GM18861 (cell line): ENCODE measurements at regions not wholly inside any gene's neighbourhood (a gene's known extent, or its start where the extent isn't known, plus 50 kb on each side); places are given as distances from the start of the nearest gene placed in this dataset.
"Not testable (repeated sequence)": the region's sequence is repeated elsewhere in the genome, so short reads cannot be mapped to it uniquely, and the experiment has no call there.

Experiments used
- ATAC-seq: cut with Tn5 transposase; IDR thresholded peaks from one replicate; pipeline ENCODE4 v1.9.1; 2021; ENCODE audit not compliant: unreplicated experiment

DNA sequence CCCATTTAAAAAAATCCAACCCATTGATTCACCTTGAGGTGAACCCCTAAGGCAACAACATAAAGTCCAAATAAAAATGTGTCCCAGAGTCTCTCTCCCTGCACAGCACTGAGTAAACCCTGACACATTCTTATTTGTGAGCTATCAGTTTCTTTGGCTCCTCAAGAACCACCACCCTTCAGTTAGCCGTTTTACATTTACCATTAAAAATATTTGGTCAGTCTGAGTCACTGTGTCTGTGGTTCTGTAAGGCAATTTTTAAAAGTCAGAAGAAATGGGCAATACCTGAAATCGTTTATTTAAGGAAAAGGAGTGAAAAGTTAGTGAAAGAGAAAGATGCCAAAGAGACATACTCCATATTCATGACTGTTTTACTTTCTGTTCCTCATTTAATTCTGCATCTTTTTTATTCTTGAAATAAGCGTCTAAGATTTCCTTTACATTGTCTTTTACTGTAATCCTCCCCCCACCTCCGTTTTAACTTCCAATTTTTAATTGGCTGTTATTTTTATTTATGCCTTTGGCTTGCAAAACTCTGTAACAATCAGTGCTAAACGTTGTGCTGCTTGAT, 91.7 kb upstream of the IVNS1ABP start:
- no peak for ATAC-seq

DNA sequence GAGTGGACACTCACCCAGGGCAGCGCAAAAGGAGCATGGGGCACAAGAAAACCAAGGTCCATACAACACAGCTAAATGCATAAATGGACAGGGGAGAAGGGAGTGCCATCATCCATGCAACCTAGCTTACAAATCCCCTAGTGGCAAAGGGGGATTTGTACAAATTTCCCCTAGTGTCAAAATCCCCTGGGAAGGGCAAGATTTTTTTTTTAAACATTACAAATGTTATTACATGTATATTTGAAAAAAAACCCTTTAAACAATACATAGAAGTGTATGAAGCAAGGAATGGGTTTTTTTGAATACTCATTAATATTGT, 89.6 kb upstream of the IVNS1ABP start:
- ATAC-seq, result no peak

DNA sequence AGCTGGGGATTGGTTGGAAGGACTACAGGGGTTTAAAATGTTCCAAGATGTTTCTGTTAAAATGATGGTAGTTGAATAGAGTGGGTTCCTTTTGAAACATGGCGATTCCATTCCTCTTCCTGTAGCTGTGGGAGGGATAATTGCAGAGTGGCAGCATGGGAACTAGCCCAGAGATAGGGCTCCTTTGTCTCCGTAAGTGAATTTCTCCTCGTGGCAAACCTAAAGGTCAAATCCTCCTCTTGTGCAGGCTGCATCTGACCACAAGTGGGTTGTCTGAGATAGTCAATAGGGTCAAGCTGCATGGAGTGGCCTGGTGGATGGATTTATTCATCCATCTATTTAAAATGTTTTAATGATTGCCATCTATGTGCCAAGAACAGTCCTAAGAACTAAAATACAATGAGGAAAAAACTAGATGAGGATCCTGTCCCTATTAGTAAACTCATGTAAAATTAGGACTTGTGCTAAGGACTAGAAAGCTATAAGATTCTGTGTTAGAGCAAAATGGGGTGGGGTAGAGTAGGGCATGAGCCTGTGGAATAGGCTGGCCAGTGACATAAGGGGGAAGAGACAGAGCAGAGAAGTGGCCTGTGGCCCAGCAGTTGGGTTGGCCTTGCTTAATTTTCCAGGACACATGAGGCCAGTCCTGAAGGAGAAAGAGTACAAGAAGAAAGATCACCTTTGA, 89.1 kb upstream of the IVNS1ABP start:
- no peak for ATAC-seq

DNA sequence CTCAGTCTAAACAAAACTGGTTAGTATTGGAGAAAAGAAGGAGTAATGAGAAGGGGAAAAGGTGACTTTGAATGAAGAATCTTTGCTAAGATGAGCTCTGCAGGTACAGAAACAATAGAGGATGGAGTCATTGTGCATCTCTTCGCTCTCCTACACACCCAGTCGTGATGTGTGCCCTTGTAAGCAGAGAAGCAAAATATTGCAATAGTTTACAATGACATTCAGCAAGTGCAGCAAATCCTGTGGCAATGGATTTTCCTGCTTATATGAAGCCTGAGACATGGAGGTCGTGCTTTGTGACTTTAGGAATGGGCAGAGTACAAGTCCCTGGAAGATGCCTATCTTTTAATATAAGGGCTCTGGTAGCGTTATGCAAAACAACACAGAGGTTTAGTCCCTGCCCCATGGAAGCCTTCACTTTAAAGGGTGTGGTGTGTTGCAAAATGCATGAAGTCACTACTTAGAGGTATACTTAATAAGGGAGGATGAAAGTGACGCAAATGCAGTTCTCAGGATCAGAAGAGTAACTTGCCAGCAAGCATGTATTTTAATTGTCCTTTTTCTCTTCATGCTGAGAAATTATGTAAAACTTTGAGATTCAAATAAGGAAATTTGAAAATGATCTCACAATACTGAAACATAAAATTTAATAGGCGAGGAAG, 88.0 kb upstream of the IVNS1ABP start:
- ATAC-seq, result no peak

DNA sequence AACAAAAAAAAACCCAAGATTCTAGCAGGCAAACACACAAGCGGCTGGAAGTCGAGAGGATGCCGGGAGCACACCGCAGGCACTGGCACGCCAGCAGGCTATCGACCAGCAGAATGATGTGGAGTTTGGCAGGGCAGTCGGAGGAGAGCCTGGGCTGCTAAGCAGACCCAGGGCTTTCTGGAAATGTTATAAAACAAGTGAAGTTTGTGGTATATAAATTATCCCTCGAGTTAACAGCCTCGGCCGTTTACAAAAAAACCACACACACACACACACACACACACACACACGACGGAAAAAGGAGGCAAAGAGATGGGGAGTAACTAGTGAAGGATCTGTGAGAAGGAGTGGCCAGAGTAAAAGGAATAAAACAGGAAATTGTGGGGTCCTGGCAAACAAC, 87.2 kb upstream of the IVNS1ABP start:
- no peak for ATAC-seq

DNA sequence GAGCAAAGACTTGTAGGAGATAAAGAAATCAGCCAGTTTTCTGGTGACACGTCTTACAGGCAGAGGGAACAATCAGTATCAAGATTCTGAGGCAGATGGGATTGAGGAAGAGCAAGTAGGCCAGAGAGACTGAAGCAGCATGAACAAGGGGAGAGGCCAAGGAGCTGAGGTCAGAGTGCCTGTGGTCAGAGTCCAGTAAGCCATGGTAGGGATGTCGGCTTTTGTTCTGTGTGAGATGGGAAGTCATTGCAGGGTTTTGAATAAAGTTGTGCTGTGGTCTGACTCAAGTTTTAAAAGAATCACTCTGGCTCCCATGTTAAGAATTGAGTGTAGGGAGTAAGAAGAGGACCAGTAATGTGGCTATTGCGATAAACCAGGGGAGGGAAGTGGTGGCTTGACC, 85.9 kb upstream of the IVNS1ABP start:
- no peak for ATAC-seq

DNA sequence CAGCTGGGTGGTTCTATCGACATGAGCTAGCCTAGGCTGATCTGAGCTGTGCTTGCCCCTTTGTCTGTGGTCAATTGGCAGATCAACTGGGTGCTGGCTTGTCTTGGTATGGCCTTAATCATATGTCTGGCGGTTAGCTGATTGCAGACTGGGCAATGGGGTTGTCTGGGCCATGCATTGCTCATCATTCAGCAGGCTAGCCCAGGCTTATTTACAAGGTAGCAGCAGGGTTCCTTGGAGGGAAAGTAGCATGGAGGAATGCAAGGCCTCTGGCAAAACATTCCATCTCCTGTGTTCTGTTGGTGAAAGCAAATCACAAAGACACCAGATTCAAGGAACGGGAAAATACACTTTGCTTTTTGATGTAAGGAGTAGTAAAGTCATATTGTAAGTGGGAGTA, 84.0 kb upstream of the IVNS1ABP start:
- no peak for ATAC-seq

DNA sequence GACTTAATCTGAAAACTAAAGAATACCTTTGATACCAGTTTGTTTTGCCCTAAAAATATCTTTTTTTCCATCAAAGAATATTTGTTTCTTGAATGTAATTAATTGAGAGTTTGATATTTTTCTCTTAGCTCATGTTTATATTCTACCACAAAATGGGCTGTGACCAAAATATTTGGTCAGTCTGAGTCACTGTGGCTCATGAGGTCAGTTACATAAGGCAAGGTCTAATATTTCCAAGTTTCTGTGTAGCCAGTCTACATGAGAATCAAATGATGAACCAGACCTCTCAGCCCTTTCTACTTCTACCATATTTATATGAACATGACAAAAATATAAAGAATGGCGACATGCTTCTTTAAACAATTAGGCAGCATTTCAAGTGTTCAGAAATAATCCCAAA, 83.0 kb upstream of the IVNS1ABP start:
- ATAC-seq, result no peak

DNA sequence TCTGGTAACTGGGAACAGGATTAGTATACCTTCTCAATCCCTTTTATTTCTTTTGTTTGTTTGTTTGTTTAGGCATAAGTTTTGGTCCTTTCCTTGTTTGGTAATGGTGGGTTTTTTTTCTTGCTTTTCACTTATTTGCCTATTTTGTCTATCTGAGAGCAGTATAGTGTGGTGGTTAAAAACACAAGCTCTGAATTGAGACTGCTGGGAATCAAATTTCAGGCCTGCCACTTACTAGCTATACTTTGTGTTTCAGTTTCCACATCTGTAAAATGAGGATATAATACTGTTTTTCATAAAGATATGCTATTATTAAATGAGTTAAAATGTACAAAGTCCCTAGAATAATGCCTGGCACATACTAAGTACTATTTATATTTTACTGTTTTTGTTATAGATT, 81.6 kb upstream of the IVNS1ABP start:
- no peak for ATAC-seq

DNA sequence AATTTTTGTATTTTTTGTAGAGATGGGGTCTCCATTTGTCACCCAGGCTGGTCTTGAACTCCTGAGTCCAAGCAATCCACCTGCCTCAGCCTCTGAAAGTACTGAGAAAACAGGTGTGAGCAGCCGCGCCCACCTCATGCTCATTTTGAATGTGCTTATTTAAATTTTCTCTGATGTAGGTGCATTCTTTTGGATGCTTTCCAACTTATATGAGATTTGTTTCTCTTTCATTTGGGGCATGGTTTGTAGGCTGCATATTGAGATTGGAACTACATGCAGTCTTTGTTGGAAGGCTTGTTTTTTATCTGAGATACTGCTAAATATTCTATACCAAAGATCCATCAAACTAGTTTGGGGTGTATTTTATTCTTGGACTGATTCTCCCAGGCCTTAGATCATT, 81.0 kb upstream of the IVNS1ABP start:
- ATAC-seq, result no peak

DNA sequence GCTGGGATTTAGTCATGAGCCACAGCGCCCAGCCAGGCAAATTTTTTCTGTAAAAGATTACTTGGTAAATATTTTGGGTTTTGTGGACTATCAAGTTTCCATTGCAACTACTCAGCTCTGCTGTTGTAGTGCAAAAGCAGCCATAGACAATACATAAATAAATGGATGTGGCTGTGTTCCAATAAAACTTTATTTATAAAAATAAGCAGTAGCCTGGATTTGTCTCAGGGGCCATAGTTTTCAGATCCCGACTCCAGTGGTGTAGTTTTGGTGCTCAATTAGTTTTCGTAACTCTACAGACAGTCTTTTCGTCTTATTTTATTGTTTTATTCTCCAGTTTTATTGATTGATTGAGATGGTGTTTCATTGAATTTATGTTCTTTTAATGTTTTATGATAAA, 80.1 kb upstream of the IVNS1ABP start:
- no peak for ATAC-seq

DNA sequence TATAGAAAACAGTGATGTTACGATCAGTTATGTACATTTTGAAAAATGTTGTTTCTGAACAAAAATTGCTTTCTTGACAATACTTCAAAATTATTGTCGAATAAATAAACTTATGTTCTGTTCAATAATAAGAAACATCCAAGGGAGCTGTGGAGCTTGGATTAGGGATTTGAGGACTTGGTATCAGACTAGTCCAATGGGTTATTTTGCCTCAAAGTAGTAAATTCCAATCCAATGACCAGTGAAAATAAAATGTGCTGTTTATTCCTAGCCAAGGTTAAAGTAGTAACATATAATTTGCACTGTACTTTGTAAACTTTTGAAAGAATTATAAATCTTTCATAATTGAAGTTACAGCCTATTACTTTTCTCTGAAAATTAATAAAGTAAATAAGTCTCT, 79.1 kb upstream of the IVNS1ABP start:
- ATAC-seq, result no peak

DNA sequence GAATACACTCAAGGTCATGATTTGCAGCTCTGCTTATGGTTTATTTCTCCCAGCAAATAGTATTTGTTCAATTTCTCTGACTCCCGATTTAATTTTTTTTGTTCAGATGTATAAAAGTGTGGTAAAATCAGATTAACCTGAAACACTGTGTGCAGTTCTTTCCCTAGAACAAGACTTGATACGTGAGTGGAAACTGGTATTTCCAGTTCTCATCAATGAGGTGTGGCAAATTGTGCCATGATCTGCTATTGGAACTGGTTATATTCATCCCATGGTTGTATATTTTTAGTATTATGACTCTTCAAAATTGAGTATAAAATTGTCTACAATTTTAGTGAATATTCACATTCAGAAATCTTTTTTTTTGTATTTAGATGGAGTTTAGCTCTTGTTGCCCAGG, 76.8 kb upstream of the IVNS1ABP start:
- ATAC-seq, result no peak

DNA sequence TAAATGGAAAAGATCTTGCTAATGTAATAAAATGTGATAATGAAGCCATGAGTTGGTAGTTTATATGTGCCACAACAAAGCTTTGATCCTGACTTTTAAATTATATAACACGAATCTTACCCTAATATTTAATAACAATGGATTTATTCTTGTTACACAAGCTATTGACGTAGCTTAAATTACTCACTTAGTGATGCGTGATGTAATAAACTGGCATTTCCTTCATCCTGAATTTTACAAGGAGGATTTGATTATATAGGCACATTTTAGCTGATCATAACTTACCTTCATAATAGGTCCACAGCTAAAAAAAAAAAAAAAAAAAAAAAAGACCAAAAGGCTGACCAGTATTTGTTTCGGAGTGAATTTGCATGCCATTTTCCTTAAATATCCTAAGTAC, 76.2 kb upstream of the IVNS1ABP start:
- no peak for ATAC-seq

DNA sequence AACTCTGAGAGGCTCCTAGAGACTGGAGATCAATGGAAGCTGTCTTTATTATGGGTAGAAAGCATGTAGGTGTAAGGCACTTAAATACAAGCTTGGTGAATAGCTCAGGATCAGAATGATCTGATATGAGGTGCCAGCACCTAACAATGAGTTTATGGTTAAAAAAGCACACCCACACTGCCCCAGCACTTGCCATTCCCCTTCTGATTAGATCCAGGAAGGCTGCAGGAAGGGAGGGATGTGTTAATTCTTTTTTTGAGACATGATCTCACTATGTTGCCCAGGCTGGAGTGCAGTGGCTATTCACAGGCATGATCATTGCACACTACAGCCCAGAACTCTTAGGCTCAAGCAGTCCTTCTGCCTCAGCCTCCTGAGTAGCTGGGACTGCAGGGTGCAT, 71.8 kb upstream of the IVNS1ABP start:
- no peak for ATAC-seq

DNA sequence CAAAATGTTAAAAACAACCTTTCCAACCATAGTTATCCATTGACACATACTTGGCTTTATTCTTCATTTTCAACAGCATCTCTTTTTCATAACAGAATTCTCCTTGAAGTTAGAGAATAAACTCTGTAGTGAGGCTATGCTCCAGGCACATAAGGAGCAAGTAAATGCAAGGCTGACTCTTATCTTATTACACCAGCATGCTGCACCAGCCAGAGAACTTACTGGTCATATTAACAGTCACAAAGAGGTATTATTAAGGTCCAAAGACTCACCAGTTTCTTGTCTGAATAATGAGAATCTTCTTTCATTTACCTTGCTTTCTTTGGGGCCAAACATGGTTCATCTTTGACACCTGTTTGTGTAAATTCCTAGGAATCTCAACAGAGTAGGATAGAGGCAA, 71.3 kb upstream of the IVNS1ABP start:
- no peak for ATAC-seq

DNA sequence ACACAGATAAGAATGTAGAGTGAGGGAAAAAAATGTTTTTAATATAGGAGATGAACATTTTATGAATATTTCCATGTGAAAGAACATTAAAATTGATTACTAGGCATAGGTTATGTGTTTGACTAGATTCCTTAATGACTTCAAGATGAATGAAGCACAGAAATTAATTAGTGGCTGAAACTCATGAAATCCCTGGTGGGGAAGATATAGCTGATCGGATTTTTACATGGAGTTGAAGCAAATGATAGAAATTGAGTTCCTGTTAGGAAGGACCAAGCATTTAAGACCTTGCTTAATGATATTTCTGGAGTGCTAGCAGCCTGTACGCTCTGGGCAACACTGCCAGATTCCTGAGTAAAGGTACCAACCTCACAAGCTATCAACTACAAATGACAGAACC, 68.9 kb upstream of the IVNS1ABP start:
- ATAC-seq, result no peak

DNA sequence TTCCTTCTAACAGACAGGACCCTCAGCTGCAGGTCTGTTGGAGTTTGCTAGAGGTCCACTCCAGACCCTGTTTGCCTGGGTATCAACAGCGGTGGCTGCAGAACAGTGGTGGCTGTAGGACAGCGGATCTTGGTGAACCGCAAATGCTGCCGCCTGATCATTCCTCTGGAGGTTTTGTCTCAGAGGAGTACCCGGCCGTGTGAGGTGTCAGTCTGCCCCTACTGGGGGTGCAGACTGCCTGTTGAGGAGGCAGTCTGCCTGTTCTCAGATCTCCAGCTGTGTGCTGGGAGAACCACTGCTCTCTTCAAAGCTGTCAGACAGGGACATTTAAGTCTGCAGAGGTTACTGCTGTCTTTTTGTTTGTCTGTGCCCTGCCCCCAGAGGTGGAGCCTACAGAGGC, 66.8 kb upstream of the IVNS1ABP start:
- not testable (repeated sequence) for ATAC-seq

DNA sequence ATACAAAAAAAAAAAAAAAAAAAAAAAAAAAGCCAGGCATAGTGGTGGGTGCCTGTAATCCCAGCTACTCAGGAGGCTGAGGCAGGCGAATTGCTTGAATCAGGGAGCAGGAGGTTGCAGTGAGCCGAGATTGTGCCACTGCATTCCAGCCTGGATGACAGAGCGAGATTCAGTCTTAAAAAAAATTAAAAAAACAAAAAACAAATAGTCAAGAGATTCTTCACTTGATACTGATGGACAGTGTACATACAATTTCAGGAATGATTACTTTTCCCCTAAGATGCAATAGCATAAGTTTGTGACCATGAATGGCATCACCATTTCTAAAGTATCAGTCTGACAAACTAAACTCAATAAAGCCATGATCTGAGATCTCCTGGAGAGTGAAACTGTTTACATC, 60.8 kb upstream of the IVNS1ABP start:
- no peak for ATAC-seq

DNA sequence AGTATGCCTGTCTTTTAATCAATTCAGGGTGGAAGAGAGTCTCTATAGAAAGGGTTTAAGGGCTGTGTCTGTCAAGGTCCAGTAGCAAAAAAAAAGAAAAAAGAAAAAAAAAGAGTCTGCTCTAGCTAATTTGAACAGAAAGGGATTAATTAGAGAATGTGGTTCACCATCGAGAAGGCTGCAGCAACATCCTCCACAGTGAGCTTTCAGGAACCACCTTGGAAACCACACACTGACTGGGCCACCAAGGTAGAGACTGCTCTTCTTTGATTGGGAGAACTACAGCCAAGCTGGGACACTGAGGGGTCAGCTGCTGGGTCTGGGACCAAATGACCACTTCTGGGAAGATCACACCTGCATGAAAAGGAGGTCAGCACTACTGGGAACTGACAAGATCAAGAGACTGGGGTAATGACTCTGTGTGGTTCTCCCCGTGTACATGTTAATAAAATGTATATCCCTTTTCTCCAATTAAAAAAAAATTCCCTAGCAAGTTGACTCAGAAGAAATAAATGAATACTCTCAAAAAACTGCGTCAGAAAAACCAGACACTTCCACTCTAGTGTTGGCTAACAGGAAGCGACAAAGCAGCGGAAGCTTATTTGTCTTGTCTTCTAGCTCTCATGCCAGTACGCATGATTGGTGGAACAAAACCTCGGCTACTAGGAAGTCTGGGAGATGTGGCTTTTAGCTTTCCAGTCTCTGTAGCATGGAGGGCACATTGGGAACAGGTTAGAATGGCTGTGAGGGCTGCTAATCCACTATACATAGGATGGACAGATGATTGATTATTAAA, 60.0 kb upstream of the IVNS1ABP start:
- no peak for ATAC-seq

DNA sequence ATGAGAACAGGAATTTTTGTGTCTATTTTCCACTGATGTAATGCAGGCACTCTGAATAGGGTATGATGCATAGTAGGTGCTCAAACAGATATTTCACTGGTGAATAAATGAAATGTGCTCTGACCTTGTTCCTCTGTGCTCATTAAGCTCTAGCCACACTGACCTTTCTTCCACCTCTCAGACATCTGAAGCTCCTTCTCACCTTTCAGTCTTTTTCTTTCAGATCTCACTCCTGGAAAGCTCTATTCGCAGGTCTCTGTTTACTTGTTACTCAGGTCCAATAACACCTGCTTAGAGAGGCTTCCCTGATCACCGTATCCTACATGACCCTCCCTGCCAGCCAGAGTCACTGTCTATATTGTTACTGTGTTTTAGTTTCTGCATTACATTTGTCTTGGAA, 59.2 kb upstream of the IVNS1ABP start:
- ATAC-seq, result no peak

DNA sequence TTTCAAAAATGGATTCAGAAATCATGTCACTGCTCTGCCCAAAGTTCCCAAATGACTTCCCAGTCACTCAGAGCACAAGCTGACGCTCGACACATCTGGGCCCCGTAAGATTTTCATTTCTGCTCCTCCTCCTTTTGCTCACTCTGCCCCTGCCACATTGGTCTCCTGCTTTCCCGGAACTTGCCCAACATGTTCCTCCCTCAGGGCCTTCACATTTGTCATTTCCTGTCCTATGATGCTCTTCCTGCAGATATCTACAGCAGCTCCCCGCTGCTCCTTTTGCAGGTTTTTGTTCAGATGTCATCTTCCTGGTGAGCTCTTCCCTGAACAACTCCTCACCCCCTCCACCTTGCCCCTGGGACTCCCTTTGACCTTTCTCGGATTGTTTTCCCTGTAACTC, 58.5 kb upstream of the IVNS1ABP start:
- no peak for ATAC-seq
